Endothelial cell of umbilical vein (primary cell): ENCODE measurements at regions not wholly inside any gene's neighbourhood (a gene's known extent, or its start where the extent isn't known, plus 50 kb on each side); places are given as distances from the start of the nearest gene placed in this dataset.

Experiments used
- BruUV-seq: library from RNA; stranded (reverse); fragments of 400-500 nt; replicated peaks from 2 replicates; lab custom pipeline; 2021; lab: Mats Ljungman, UMichigan
- CTCF ChIA-PET: fragments of 300-600, 350-600 bp; sonication (Branson Sonifier 250); formaldehyde crosslinking; loops from one replicate; lab custom pipeline; 2021; ENCODE audit warnings: antibody characterized with exemption, inconsistent platforms; lab: Charles Lee
- POLR2A ChIA-PET: fragments of 300-600, 350-600 bp; sonication (Branson Sonifier 250); formaldehyde crosslinking; loops from one replicate; lab custom pipeline; 2021; ENCODE audit warnings: antibody characterized with exemption, inconsistent platforms; lab: Charles Lee
- DNase-seq: peaks from one replicate; pipeline ENCODE4 v3.0.0-alpha.2; 2011; ENCODE audit warnings: low read depth, low spot score
- FAIRE-seq: peaks from 2 replicates; lab custom pipeline; 2011; peaks lifted over from hg19 to GRCh38; lab: Jason Lieb, UNC
- H2AFZ ChIP-seq: 2 replicates; pipeline ENCODE4 v1.6.0; 2012; ENCODE audit warnings: low read depth, low read length, control low read depth, inconsistent platforms
- H3K27ac ChIP-seq: 2 replicates; pipeline ENCODE4 v1.5.1; 2011; ENCODE audit warnings: low read depth, mild to moderate bottlenecking, control low read depth, low read length, moderate library complexity; ENCODE audit not compliant: insufficient read depth
- H3K27me3 ChIP-seq, 2 experiments: 2 replicates each; pipeline versions ENCODE4 v1.6.0 to v1.6.1; 2011; ENCODE audit warnings: low read length in 2 of 2, mixed read lengths in 1 of 2; ENCODE audit not compliant: control insufficient read depth in 2 of 2, insufficient read depth in 2 of 2
- H3K36me3 ChIP-seq, 2 experiments: 2 replicates in 1 of 2; 3 replicates in 1 of 2; pipeline ENCODE4 v1.5.1; 2011; ENCODE audit warnings: low read length in 2 of 2, mild to moderate bottlenecking in 1 of 2, moderate library complexity in 1 of 2; ENCODE audit not compliant: control insufficient read depth in 2 of 2, insufficient read depth in 2 of 2; ENCODE audit errors: extremely low read depth in 1 of 2
- H3K4me1 ChIP-seq: 3 replicates; pipeline ENCODE4 v1.5.1; 2011; ENCODE audit warnings: mild to moderate bottlenecking, low read length; ENCODE audit not compliant: control insufficient read depth, insufficient read depth; ENCODE audit errors: extremely low read depth
- H3K4me2 ChIP-seq: 2 replicates; pipeline ENCODE4 v1.6.1; 2011; ENCODE audit warnings: low read length, control low read depth, mixed read lengths; ENCODE audit not compliant: insufficient read depth
- H3K4me3 ChIP-seq, 3 experiments: fragments of 200-600 bp in 1 of 3; sonication (generic), shearing (Covaris generic) in 1 of 3; replicated peaks in 1 of 3; 2 replicates each; pipeline ENCODE4 v1.5.1; 2011 to 2016; ENCODE audit warnings: control low read depth in 3 of 3, low read length in 3 of 3, mild to moderate bottlenecking in 2 of 3, inconsistent platforms in 1 of 3, low read depth in 1 of 3, moderate library complexity in 1 of 3; ENCODE audit not compliant: insufficient read depth in 1 of 3
- H3K79me2 ChIP-seq: 2 replicates; pipeline ENCODE4 v1.6.0; 2012; ENCODE audit warnings: low read length, inconsistent platforms; ENCODE audit not compliant: control insufficient read depth, insufficient read depth
- H3K9ac ChIP-seq: replicated peaks from 2 replicates; pipeline ENCODE3; 2011; ENCODE audit warnings: low read length, control low read depth; ENCODE audit not compliant: insufficient read depth; ENCODE audit errors: extremely low read depth
- H3K9me1 ChIP-seq: replicated peaks from 3 replicates; pipeline ENCODE4 v1.6.0; 2011; ENCODE audit warnings: mild to moderate bottlenecking, low read length; ENCODE audit not compliant: control insufficient read depth, insufficient read depth; ENCODE audit errors: extremely low read depth
- H3K9me3 ChIP-seq: replicated peaks from 2 replicates; pipeline ENCODE4 v1.5.1; 2012; ENCODE audit warnings: low read length, inconsistent platforms; ENCODE audit not compliant: control insufficient read depth, insufficient read depth
- H4K20me1 ChIP-seq: replicated peaks from 2 replicates; pipeline ENCODE3; 2011; ENCODE audit warnings: mild to moderate bottlenecking, low read length; ENCODE audit not compliant: control insufficient read depth, insufficient read depth; ENCODE audit errors: extremely low read depth
- CTCF ChIP-seq, 2 donors: IDR thresholded peaks; 1 replicate in 1 of 2; 2 replicates in 1 of 2; pipeline ENCODE4 v1.5.1; 2011; ENCODE audit warnings: low read length in 2 of 2, mild to moderate bottlenecking in 2 of 2, moderate library complexity in 2 of 2, control low read depth in 1 of 2, inconsistent platforms in 1 of 2, low read depth in 1 of 2; ENCODE audit not compliant: insufficient read depth in 1 of 2; ENCODE audit errors: extremely low read depth in 1 of 2
- EZH2 ChIP-seq: IDR thresholded peaks from 2 replicates; pipeline ENCODE4 v1.6.1; 2012; ENCODE audit warnings: borderline replicate concordance, low read depth, mild to moderate bottlenecking, moderate library complexity, low read length, inconsistent platforms; ENCODE audit not compliant: severe bottlenecking
- FOS ChIP-seq: IDR thresholded peaks from 2 replicates; pipeline ENCODE4 v1.6.1; 2011; ENCODE audit warnings: mild to moderate bottlenecking, low read length, moderate library complexity, borderline replicate concordance; ENCODE audit not compliant: insufficient read depth
- GATA2 ChIP-seq: IDR thresholded peaks from 2 replicates; pipeline ENCODE4 v1.7.0; 2011; ENCODE audit warnings: low read depth, mild to moderate bottlenecking, moderate library complexity, mixed read lengths, low read length; ENCODE audit not compliant: insufficient read length, insufficient read depth
- JUN ChIP-seq: IDR thresholded peaks from 2 replicates; pipeline ENCODE4 v1.6.1; 2011; ENCODE audit warnings: borderline replicate concordance, low read depth; ENCODE audit not compliant: insufficient read length, insufficient read depth
- MAX ChIP-seq: IDR thresholded peaks from 2 replicates; pipeline ENCODE4 v1.6.1; 2011; ENCODE audit not compliant: insufficient read depth, insufficient read length
- MYC ChIP-seq: IDR thresholded peaks from one replicate; pipeline ENCODE4 v1.6.1; 2011; ENCODE audit warnings: mild to moderate bottlenecking, low read depth, low read length
- POLR2A ChIP-seq: IDR thresholded peaks from 2 replicates; pipeline ENCODE4 v1.6.1; 2012; ENCODE audit warnings: low read depth, mild to moderate bottlenecking, control low read depth, low read length
- POLR2AphosphoS5 ChIP-seq: IDR thresholded peaks from 2 replicates; pipeline ENCODE4 v1.6.1; 2012; ENCODE audit warnings: low read depth, mild to moderate bottlenecking, control low read depth, low read length, moderate library complexity; ENCODE audit not compliant: insufficient read depth
- dilution Hi-C: fragments of 300-500 bp; cut with MboI; formaldehyde crosslinking; loops from one replicate; pipeline ENCODE4 v1.15.0; 2019; ENCODE audit warnings: low sequenced_read_pairs; ENCODE audit not compliant: extremely low pct_ligation_motif_present
- intact Hi-C: fragments of 100-400 bp; cut with micrococcal nuclease; formaldehyde crosslinking; loops from one replicate; pipeline ENCODE4 v1.10.0; 2022

- BruUV-seq: no TSS peak
- dilution Hi-C loops: no loop called here
Observed at GRCh38 chr15:94141802-94142201, 89.6 kb upstream of the MCTP2 start.

GRCh38 chr15:94135486-94136147, 95.7 kb upstream of the MCTP2 start:
- H3K9ac ChIP-seq: no peak overlapping the region
- H3K4me1 ChIP-seq: no peaks in the 10 kb centered on the region
- no peak overlapping the region for H3K4me2 ChIP-seq
- H3K27ac ChIP-seq: no peak overlapping the region
- BruUV-seq: no TSS peak
- ChIA-PET CTCF (no interaction called here), POLR2A (no interaction called here)
- TF ChIP-seq CTCF (IDR thresholded peaks at IDR 0.05; ENCODE audit: extremely low read depth in 1 of 2, insufficient read depth in 1 of 2, low read depth in 1 of 2, low read length in 2 of 2) (no peak), MYC (no peak), FOS (no peak), GATA2 (no peak), MAX (no peak), JUN (no peak), EZH2 (no peak), POLR2AphosphoS5 (no peak), POLR2A (no peak)
- dilution Hi-C loops: no loop called here
- no peaks in the 10 kb centered on the region for H3K27me3 ChIP-seq
- no peak for FAIRE-seq
- no peaks in the 10 kb centered on the region for H3K36me3 ChIP-seq
- no peaks in the 10 kb centered on the region for H4K20me1 ChIP-seq
- no peaks in the 10 kb centered on the region for H3K9me3 ChIP-seq
- H3K4me3 ChIP-seq: no peak overlapping the region
- H3K9me1 ChIP-seq: no peaks in the 10 kb centered on the region
- no peaks in the 10 kb centered on the region for H3K79me2 ChIP-seq
- no peak for DNase-seq
- intact Hi-C loops: no loop called here
- H2AFZ ChIP-seq: no peak overlapping the region

More at GRCh38 chr15:94141802-94142201, 89.6 kb upstream of the MCTP2 start:
- FAIRE-seq (no peak), DNase-seq (no peak)
- no peaks in the 10 kb centered on the region for H3K4me1 ChIP-seq
- H3K9me3 ChIP-seq: no peaks in the 10 kb centered on the region
- POLR2A ChIA-PET: no interaction called here
- no peak overlapping the region for H3K9ac ChIP-seq
- no peaks in the 10 kb centered on the region for H3K9me1 ChIP-seq
- TF ChIP-seq EZH2 (no peak), MAX (no peak), GATA2 (no peak), FOS (no peak), POLR2AphosphoS5 (no peak)
- H4K20me1 ChIP-seq: no peaks in the 10 kb centered on the region
- H3K27ac ChIP-seq: no peak overlapping the region
- no peak overlapping the region for H2AFZ ChIP-seq
- no peak overlapping the region for H3K4me2 ChIP-seq
- H3K27me3 ChIP-seq: no peaks in the 10 kb centered on the region
- CTCF ChIA-PET: no interaction called here
- no peaks in the 10 kb centered on the region for H3K36me3 ChIP-seq
- H3K4me3 ChIP-seq: no peak overlapping the region
- no peaks in the 10 kb centered on the region for H3K79me2 ChIP-seq
- intact Hi-C loops: no loop called here
